WTC11 (cell line): ENCODE measurements at regions not wholly inside any gene's neighbourhood (a gene's known extent, or its start where the extent isn't known, plus 50 kb on each side); places are given as distances from the start of the nearest gene placed in this dataset.

Source experiments
- ATAC-seq: fragments of 200-7000 bp; cut with Tn5 transposase; 2 replicates; pipeline ENCODE4 v1.10.0; 2021; ENCODE audit warnings: mild to moderate bottlenecking, moderate library complexity
- CTCF ChIA-PET: fragments of 300-600 bp; sonication (Branson Sonifier 250); formaldehyde crosslinking; loops from one replicate; lab custom pipeline; 2021; ENCODE audit warnings: antibody characterized with exemption; lab: Charles Lee
- POLR2A ChIA-PET: fragments of 350-600 bp; sonication (Branson Sonifier 250); formaldehyde crosslinking; loops from one replicate; lab custom pipeline; 2021; ENCODE audit warnings: antibody characterized with exemption; lab: Charles Lee
- DNase-seq: peaks from one replicate; pipeline ENCODE4 v3.0.0; 2021; ENCODE audit warnings: low spot score
- H3K27ac Mint-ChIP-seq: 2 replicates; pipeline ENCODE4 v1.8.0; 2021; ENCODE audit warnings: mixed read lengths
- H3K27me3 Mint-ChIP-seq: 2 replicates; pipeline ENCODE4 v1.8.0; 2021; ENCODE audit warnings: low read depth, mild to moderate bottlenecking, moderate library complexity, mixed read lengths
- H3K36me3 Mint-ChIP-seq: 2 replicates; pipeline ENCODE4 v1.8.0; 2021; ENCODE audit warnings: mixed read lengths
- H3K4me1 Mint-ChIP-seq: 2 replicates; pipeline ENCODE4 v1.8.0; 2022; ENCODE audit warnings: mixed read lengths
- H3K4me3 Mint-ChIP-seq: 2 replicates; pipeline ENCODE4 v1.8.0; 2021; ENCODE audit warnings: mild to moderate bottlenecking, moderate library complexity, mixed read lengths
- H3K9me3 Mint-ChIP-seq: 2 replicates; pipeline ENCODE4 v1.8.0; 2021; ENCODE audit warnings: mixed read lengths
- ATF1 ChIP-seq: sonication (generic); formaldehyde crosslinking; IDR thresholded peaks from 2 replicates; pipeline ENCODE4 v1.8.1; 2023; ENCODE audit warnings: mild to moderate bottlenecking, moderate library complexity, missing genetic modification reagents
- ATF6 ChIP-seq: sonication (generic); formaldehyde crosslinking; IDR thresholded peaks from 2 replicates; pipeline ENCODE4 v1.8.1; 2023; ENCODE audit warnings: mild to moderate bottlenecking, missing genetic modification reagents
- CDX4 ChIP-seq: fragments of 250-450 bp; sonication (Bioruptor Pico); IDR thresholded peaks from 2 replicates; pipeline ENCODE4 v1.9.0; 2021; ENCODE audit warnings: moderate library complexity, mild to moderate bottlenecking, inconsistent platforms, borderline replicate concordance
- CREM ChIP-seq: sonication (generic); formaldehyde crosslinking; IDR thresholded peaks from 2 replicates; pipeline ENCODE4 v1.8.1; 2022; ENCODE audit warnings: mild to moderate bottlenecking, missing genetic modification reagents, moderate library complexity
- E2F4 ChIP-seq: sonication (generic); formaldehyde crosslinking; IDR thresholded peaks from 2 replicates; pipeline ENCODE4 v1.8.1; 2022; ENCODE audit warnings: low read depth, mild to moderate bottlenecking, moderate library complexity, missing genetic modification reagents, borderline replicate concordance
- ESRRA ChIP-seq: sonication (generic); formaldehyde crosslinking; IDR thresholded peaks from 2 replicates; pipeline ENCODE4 v1.8.1; 2022; ENCODE audit warnings: mild to moderate bottlenecking, missing genetic modification reagents, borderline replicate concordance
- FOXK1 ChIP-seq: sonication (generic); formaldehyde crosslinking; IDR thresholded peaks from 2 replicates; pipeline ENCODE4 v1.8.0; 2022; ENCODE audit warnings: mild to moderate bottlenecking, moderate library complexity, missing genetic modification reagents
- HMGA2 ChIP-seq: fragments of 250-450 bp; sonication (Bioruptor Pico); IDR thresholded peaks from 2 replicates; pipeline ENCODE4 v1.4.0; 2021; ENCODE audit warnings: mild to moderate bottlenecking, moderate library complexity
- IRF1 ChIP-seq: sonication (generic); formaldehyde crosslinking; IDR thresholded peaks from 2 replicates; pipeline ENCODE4 v1.8.0; 2023; ENCODE audit warnings: missing genetic modification reagents
- KAT7 ChIP-seq: sonication (generic); formaldehyde crosslinking; IDR thresholded peaks from 2 replicates; pipeline ENCODE4 v1.8.1; 2023; ENCODE audit warnings: missing genetic modification reagents, mild to moderate bottlenecking, borderline replicate concordance
- NFATC4 ChIP-seq: fragments of 250-450 bp; sonication (Bioruptor Pico); IDR thresholded peaks from 2 replicates; pipeline ENCODE4 v1.9.0; 2021; ENCODE audit warnings: mild to moderate bottlenecking
- NR3C1 ChIP-seq: sonication (generic); formaldehyde crosslinking; conservative IDR thresholded peaks from 2 replicates; pipeline ENCODE4 v1.8.1; 2023; ENCODE audit warnings: low read depth, mild to moderate bottlenecking, missing genetic modification reagents
- SMAD3 ChIP-seq: sonication (generic); formaldehyde crosslinking; IDR thresholded peaks from 2 replicates; pipeline ENCODE4 v1.8.0; 2022; ENCODE audit warnings: missing genetic modification reagents, mild to moderate bottlenecking, borderline replicate concordance
- SOX15 ChIP-seq: fragments of 250-450 bp; sonication (Bioruptor Pico); IDR thresholded peaks from 2 replicates; pipeline ENCODE4 v1.9.0; 2021; ENCODE audit warnings: mild to moderate bottlenecking
- TCF7 ChIP-seq: sonication (generic); formaldehyde crosslinking; IDR thresholded peaks from 2 replicates; pipeline ENCODE4 v1.8.0; 2022; ENCODE audit warnings: mild to moderate bottlenecking, low read depth, missing genetic modification reagents, moderate library complexity
- ZNF263 ChIP-seq: sonication (generic); formaldehyde crosslinking; IDR thresholded peaks from 2 replicates; pipeline ENCODE4 v1.8.1; 2022; ENCODE audit warnings: low read depth, mild to moderate bottlenecking, moderate library complexity, missing genetic modification reagents
- ZNF423 ChIP-seq: fragments of 250-450 bp; sonication (Bioruptor Pico); IDR thresholded peaks from 2 replicates; pipeline ENCODE4 v2.1.2; 2022; ENCODE audit warnings: mild to moderate bottlenecking, moderate library complexity
- ZNF671 ChIP-seq: fragments of 250-450 bp; sonication (Bioruptor Pico); IDR thresholded peaks from 2 replicates; pipeline ENCODE4 v1.8.0; 2021; ENCODE audit warnings: mild to moderate bottlenecking
- ZSCAN18 ChIP-seq: fragments of 250-450 bp; sonication (Bioruptor Pico); IDR thresholded peaks from 2 replicates; pipeline ENCODE4 v2.1.2; 2022; ENCODE audit warnings: mild to moderate bottlenecking, moderate library complexity
- TF ChIP-seq, protein P1 (sequence below): sonication (generic); formaldehyde crosslinking; IDR thresholded peaks from 2 replicates; pipeline ENCODE4 v1.8.1; 2022; ENCODE audit warnings: low read depth, missing genetic modification reagents, borderline replicate concordance
- TF ChIP-seq, protein P2 (sequence below): sonication (generic); formaldehyde crosslinking; IDR thresholded peaks from 2 replicates; pipeline ENCODE4 v1.8.0; 2022; ENCODE audit warnings: mild to moderate bottlenecking, missing genetic modification reagents
- TF ChIP-seq, protein P3 (sequence below): fragments of 250-450 bp; sonication (Bioruptor Pico); IDR thresholded peaks from 2 replicates; pipeline ENCODE4 v1.9.0; 2021; ENCODE audit warnings: mild to moderate bottlenecking, borderline replicate concordance

GRCh38 chr4:188341428-188341827 is 202.2 kb downstream of the TRIML1 start (continued):
- no peak for TF ChIP-seq ESRRA
- TF ChIP-seq NFATC4: no peak
- no peak for TF ChIP-seq SOX15
- TF ChIP-seq IRF1 (CRISPR knock-in tag): no peak
- no peak for TF ChIP-seq ZNF671 (CRISPR knock-in tag)

GRCh38 chr4:188346171-188346809 is 207.0 kb downstream of the TRIML1 start:
- peaks cover 2% of the 10 kb centered on the region; the same call in 1 of the 2 replicates for H3K36me3 Mint-ChIP-seq
- DNase-seq (no peak), ATAC-seq (no peak)
- H3K9me3 Mint-ChIP-seq: peaks cover 9% of the 10 kb centered on the region
- ChIA-PET CTCF (interaction anchor here (1.3 kb wide), 1 partner anchor 112 kb away, joined by 5 read pairs; no protein-coding TSS in a partner anchor), POLR2A (no interaction called here)
- H3K27me3 Mint-ChIP-seq: no peaks in the 10 kb centered on the region
- H3K27ac Mint-ChIP-seq: no peak overlapping the region
- H3K4me1 Mint-ChIP-seq: peaks cover 5% of the 10 kb centered on the region
- H3K4me3 Mint-ChIP-seq: no peak overlapping the region
- no peak for TF ChIP-seq HMGA2
- no peak for TF ChIP-seq ATF6 (CRISPR knock-in tag)
- TF ChIP-seq ZNF423 (CRISPR knock-in tag): no peak
- TF ChIP-seq TCF7 (CRISPR knock-in tag): no peak
- no peak for TF ChIP-seq ZNF263 (CRISPR knock-in tag)
- no peak for TF ChIP-seq ZNF671 (CRISPR knock-in tag)
- no peak for TF ChIP-seq NR3C1 (CRISPR knock-in tag)
- TF ChIP-seq, protein P1, sequence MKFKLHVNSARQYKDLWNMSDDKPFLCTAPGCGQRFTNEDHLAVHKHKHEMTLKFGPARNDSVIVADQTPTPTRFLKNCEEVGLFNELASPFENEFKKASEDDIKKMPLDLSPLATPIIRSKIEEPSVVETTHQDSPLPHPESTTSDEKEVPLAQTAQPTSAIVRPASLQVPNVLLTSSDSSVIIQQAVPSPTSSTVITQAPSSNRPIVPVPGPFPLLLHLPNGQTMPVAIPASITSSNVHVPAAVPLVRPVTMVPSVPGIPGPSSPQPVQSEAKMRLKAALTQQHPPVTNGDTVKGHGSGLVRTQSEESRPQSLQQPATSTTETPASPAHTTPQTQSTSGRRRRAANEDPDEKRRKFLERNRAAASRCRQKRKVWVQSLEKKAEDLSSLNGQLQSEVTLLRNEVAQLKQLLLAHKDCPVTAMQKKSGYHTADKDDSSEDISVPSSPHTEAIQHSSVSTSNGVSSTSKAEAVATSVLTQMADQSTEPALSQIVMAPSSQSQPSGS (CRISPR knock-in tag): no peak
- no peak for TF ChIP-seq E2F4 (CRISPR knock-in tag)
- TF ChIP-seq CREM: no peak
- no peak for TF ChIP-seq SMAD3 (CRISPR knock-in tag)
- TF ChIP-seq, protein P2, sequence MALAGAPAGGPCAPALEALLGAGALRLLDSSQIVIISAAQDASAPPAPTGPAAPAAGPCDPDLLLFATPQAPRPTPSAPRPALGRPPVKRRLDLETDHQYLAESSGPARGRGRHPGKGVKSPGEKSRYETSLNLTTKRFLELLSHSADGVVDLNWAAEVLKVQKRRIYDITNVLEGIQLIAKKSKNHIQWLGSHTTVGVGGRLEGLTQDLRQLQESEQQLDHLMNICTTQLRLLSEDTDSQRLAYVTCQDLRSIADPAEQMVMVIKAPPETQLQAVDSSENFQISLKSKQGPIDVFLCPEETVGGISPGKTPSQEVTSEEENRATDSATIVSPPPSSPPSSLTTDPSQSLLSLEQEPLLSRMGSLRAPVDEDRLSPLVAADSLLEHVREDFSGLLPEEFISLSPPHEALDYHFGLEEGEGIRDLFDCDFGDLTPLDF (CRISPR knock-in tag): no peak
- no peak for TF ChIP-seq ATF1
- TF ChIP-seq ZSCAN18 (CRISPR knock-in tag): no peak
- no peak for TF ChIP-seq FOXK1 (CRISPR knock-in tag)
- no peak for TF ChIP-seq CDX4
- TF ChIP-seq, protein P3, sequence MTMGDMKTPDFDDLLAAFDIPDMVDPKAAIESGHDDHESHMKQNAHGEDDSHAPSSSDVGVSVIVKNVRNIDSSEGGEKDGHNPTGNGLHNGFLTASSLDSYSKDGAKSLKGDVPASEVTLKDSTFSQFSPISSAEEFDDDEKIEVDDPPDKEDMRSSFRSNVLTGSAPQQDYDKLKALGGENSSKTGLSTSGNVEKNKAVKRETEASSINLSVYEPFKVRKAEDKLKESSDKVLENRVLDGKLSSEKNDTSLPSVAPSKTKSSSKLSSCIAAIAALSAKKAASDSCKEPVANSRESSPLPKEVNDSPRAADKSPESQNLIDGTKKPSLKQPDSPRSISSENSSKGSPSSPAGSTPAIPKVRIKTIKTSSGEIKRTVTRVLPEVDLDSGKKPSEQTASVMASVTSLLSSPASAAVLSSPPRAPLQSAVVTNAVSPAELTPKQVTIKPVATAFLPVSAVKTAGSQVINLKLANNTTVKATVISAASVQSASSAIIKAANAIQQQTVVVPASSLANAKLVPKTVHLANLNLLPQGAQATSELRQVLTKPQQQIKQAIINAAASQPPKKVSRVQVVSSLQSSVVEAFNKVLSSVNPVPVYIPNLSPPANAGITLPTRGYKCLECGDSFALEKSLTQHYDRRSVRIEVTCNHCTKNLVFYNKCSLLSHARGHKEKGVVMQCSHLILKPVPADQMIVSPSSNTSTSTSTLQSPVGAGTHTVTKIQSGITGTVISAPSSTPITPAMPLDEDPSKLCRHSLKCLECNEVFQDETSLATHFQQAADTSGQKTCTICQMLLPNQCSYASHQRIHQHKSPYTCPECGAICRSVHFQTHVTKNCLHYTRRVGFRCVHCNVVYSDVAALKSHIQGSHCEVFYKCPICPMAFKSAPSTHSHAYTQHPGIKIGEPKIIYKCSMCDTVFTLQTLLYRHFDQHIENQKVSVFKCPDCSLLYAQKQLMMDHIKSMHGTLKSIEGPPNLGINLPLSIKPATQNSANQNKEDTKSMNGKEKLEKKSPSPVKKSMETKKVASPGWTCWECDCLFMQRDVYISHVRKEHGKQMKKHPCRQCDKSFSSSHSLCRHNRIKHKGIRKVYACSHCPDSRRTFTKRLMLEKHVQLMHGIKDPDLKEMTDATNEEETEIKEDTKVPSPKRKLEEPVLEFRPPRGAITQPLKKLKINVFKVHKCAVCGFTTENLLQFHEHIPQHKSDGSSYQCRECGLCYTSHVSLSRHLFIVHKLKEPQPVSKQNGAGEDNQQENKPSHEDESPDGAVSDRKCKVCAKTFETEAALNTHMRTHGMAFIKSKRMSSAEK (CRISPR knock-in tag): no peak
- no peak for TF ChIP-seq KAT7 (CRISPR knock-in tag)
